ENCODE measurements at regions not wholly inside any gene's neighbourhood (a gene's known extent, or its start where the extent isn't known, plus 50 kb on each side); places are given as distances from the start of the nearest gene placed in this dataset.
"Not testable (repeated sequence)": the region's sequence is repeated elsewhere in the genome, so short reads cannot be mapped to it uniquely, and the experiment has no call there.

DNA sequence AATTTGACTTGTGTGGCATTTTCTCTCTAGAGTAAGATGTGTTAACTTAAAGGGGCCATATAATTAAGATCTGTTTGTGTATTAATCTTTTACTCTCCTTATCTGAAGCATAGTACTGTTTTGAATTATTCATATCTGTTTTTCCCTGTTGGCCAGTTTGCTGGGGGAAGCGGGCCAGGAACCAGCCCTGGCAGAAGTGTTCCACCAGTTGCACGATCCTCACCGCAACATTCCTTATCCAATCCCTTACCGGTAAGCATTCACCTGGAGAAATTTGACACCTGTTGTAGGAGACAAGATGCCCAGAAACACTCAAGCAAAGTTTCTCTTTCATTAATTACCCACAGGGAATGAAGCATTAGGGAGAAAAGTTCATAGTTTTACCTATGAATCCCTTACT lies 92.2 kb upstream of the GARIN1A start:
- DNase-seq (ENCODE audit: low spot score); H3K36me3 ChIP-seq (ENCODE audit: insufficient read depth); H3K79me2 ChIP-seq (replicated peaks; ENCODE audit: insufficient read depth); H3K27ac ChIP-seq (ENCODE audit: low read depth); H3K27ac Mint-ChIP-seq; H4K20me1 ChIP-seq (replicated peaks; ENCODE audit: insufficient read depth); H3K27me3 ChIP-seq (ENCODE audit: insufficient read depth); H2AFZ ChIP-seq; H3K4me1 ChIP-seq (ENCODE audit: insufficient read depth); H3K4me3 ChIP-seq; H3K27me3 Mint-ChIP-seq (ENCODE audit: insufficient read depth, low read depth, poor library complexity); H3K9me2 ChIP-seq (ENCODE audit: insufficient read depth); H3K4me3 Mint-ChIP-seq; H3F3A ChIP-seq (replicated peaks; ENCODE audit: low read depth); H3K4me1 Mint-ChIP-seq; H3K4me2 ChIP-seq: not testable (repeated sequence)
- H3K36me3 Mint-ChIP-seq (ENCODE audit: low read depth) = peaks cover 33% of the 10 kb centered on the region
- peaks cover 16% of the 10 kb centered on the region for H3K9me3 Mint-ChIP-seq
- peak; percentile 51 for ATAC-seq

DNA sequence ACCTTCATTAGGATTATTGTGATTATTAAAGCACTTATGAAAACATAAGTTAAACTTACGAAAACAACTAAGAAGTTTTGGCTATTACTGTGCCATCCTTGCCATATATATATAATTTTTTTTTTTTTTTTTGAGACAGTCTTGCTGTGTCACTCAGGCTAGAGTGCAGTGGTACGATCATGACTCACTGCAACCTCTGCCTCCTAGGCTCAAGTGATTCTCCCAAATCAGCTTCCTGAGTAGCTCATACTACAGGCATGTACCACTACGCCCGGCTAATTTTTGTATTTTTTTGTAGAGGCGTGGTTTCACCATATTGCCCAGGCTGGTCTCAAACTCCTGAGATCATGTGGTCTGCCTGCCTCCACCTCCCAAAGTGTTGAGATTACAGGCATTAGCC lies 91.0 kb upstream of the GARIN1A start:
- not testable (repeated sequence) for H3K27me3 Mint-ChIP-seq (ENCODE audit: insufficient read depth, low read depth, poor library complexity); H3K27ac Mint-ChIP-seq; H3K4me2 ChIP-seq; H3K36me3 ChIP-seq (ENCODE audit: insufficient read depth); H3K79me2 ChIP-seq (replicated peaks; ENCODE audit: insufficient read depth); H3K9me2 ChIP-seq (ENCODE audit: insufficient read depth); H3K27me3 ChIP-seq (ENCODE audit: insufficient read depth); H3K9me3 Mint-ChIP-seq; H3K27ac ChIP-seq (ENCODE audit: low read depth); H3K4me3 Mint-ChIP-seq; H2AFZ ChIP-seq; ATAC-seq; H3F3A ChIP-seq (replicated peaks; ENCODE audit: low read depth); DNase-seq (ENCODE audit: low spot score); H3K4me1 Mint-ChIP-seq; H4K20me1 ChIP-seq (replicated peaks; ENCODE audit: insufficient read depth); H3K4me3 ChIP-seq; H3K4me1 ChIP-seq (ENCODE audit: insufficient read depth)
- peaks cover 24% of the 10 kb centered on the region for H3K36me3 Mint-ChIP-seq (ENCODE audit: low read depth)

DNA sequence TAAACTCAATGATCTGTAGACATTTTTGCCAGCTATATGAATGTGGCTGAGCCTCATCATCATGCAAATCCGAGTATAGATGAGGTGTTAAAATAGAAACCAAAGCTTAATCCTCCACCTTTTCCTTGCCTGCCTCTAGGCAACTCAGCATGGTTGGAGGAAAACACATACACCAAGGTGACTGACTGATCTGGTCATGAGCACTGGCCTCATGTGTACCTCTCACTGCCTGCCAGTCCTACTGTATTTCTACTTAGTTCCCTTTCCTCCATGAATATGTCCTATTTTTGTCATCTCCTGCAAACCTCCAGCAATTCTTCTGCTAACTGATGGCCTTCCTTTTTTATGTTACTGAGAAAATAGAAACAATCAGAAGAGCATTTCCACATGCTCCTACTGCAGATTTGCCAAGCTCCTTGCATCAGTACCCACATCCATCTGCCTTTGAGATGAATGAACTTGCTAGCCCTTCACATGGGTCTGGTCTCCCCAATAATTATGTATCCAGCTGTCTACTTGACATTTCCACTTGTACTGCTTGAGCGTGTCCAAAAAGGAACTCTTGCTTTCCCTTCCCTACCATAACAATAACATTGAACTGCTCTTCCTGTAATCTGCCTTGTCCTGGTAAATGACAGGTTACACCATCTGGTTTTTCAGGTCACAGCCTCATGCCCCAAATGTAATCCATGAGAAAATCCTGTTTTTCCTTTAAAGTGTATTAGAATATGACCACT lies 90.1 kb upstream of the GARIN1A start:
- H2AFZ ChIP-seq; H3K4me1 Mint-ChIP-seq; H3K79me2 ChIP-seq (replicated peaks; ENCODE audit: insufficient read depth); H3K4me2 ChIP-seq; H4K20me1 ChIP-seq (replicated peaks; ENCODE audit: insufficient read depth); DNase-seq (ENCODE audit: low spot score); H3K27ac ChIP-seq (ENCODE audit: low read depth); H3K4me1 ChIP-seq (ENCODE audit: insufficient read depth); H3K27me3 Mint-ChIP-seq (ENCODE audit: insufficient read depth, low read depth, poor library complexity); H3K4me3 Mint-ChIP-seq; H3K36me3 ChIP-seq (ENCODE audit: insufficient read depth); H3K27ac Mint-ChIP-seq; H3K4me3 ChIP-seq; H3K9me2 ChIP-seq (ENCODE audit: insufficient read depth); H3F3A ChIP-seq (replicated peaks; ENCODE audit: low read depth); H3K9me3 Mint-ChIP-seq; H3K27me3 ChIP-seq (ENCODE audit: insufficient read depth); ATAC-seq: not testable (repeated sequence)
- peaks cover 24% of the 10 kb centered on the region for H3K36me3 Mint-ChIP-seq (ENCODE audit: low read depth)

DNA sequence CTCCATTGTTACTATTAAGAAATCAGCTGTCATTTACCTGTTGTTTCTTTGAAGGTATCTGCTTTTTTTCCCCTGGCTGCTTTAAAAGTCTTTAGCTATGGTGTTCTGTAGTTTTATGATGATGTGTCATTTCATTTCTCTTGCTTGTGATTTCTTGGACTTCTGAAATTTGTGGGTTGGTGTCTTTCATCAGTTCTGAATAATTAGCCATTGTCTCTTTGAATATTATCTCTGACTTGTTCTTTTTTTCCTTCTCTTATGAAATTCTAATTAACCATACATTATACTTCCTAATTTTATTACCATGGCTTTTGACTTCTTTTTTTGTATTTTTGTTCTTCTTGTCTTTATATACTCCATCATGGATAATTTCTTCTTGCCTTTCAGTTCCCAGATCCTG lies 85.4 kb upstream of the GARIN1A start:
- H3K27me3 ChIP-seq (ENCODE audit: insufficient read depth); DNase-seq (ENCODE audit: low spot score); H3K9me2 ChIP-seq (ENCODE audit: insufficient read depth); H3K4me1 ChIP-seq (ENCODE audit: insufficient read depth); H3K4me1 Mint-ChIP-seq; H3K79me2 ChIP-seq (replicated peaks; ENCODE audit: insufficient read depth); H3K36me3 ChIP-seq (ENCODE audit: insufficient read depth); H3K4me2 ChIP-seq; H3K4me3 ChIP-seq; H3K27ac ChIP-seq (ENCODE audit: low read depth); H2AFZ ChIP-seq; H3F3A ChIP-seq (replicated peaks; ENCODE audit: low read depth); H3K4me3 Mint-ChIP-seq; H3K9me3 Mint-ChIP-seq; H3K27ac Mint-ChIP-seq; H4K20me1 ChIP-seq (replicated peaks; ENCODE audit: insufficient read depth); ATAC-seq; H3K27me3 Mint-ChIP-seq (ENCODE audit: insufficient read depth, low read depth, poor library complexity): not testable (repeated sequence)
- H3K36me3 Mint-ChIP-seq (ENCODE audit: low read depth) = peaks cover 11% of the 10 kb centered on the region
